ENCODE measurements at regions not wholly inside any gene's neighbourhood (a gene's known extent, or its start where the extent isn't known, plus 50 kb on each side); places are given as distances from the start of the nearest gene placed in this dataset.

DNA sequence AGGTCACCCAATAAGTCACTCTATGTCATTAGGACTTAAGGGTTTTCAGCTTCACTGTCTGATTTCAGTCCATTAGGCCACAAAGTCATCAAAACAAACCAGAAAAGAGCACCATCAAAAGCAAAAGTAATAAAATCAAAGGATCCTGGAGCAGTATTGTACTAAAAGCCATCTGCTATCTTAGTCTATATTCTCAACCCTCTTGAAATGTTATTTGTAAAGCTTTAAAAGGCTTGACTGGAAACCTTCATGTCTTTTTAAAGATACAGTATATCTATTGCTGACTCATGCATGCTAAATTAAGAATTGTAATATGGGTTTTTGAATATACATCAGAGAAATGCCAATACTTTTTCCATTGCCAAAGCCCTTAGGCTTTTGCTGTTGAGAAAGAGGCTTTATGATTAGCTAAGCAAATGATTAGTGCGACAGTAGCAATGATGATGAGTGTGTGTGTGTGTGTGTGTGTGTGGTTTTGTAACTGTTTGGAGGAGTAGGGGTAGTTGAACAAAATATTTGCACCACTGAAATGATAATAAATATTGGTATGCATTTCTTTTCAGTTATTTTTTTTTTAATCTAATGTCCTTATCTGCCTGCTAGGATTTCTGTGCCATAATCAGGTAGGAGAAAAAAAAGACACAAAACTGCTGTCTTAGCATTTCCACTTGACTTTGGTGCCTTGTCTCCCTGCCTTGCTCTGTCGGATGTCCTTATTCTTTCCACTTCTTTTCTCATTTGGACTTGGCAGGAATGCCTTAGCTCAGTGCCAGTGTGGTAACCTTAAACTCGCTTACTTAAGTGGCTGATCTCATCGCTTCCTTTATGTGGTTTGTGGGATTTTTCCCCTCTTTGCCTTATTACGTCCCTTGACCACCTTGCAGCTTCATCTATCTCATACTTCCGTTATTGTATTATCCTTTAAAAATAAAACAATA, 119.7 kb downstream of the PCDH7 start:
- intact Hi-C loops (cut with DNase I) = no loop called here
- WGBS, 4 donors = 66 to 74% (median 71%) methylated on average over 6 of the region's 6 CpGs
- Histone ChIP-seq H3K36me3 (replicated peaks in 1 of 2) (no peaks in the 10 kb centered on the region), H3K4me3 (no peak overlapping the region), H3K9me3 (replicated peaks in 1 of 3) (no peaks in the 10 kb centered on the region), H3K4me1 (replicated peaks in 1 of 2) (no peaks in the 10 kb centered on the region), H3K27ac (no peak overlapping the region), H3K27me3 (no peaks in the 10 kb centered on the region)
- TF ChIP-seq POLR2A (IDR thresholded peaks at IDR 0.05) = no peak
- TF ChIP-seq, protein P1, sequence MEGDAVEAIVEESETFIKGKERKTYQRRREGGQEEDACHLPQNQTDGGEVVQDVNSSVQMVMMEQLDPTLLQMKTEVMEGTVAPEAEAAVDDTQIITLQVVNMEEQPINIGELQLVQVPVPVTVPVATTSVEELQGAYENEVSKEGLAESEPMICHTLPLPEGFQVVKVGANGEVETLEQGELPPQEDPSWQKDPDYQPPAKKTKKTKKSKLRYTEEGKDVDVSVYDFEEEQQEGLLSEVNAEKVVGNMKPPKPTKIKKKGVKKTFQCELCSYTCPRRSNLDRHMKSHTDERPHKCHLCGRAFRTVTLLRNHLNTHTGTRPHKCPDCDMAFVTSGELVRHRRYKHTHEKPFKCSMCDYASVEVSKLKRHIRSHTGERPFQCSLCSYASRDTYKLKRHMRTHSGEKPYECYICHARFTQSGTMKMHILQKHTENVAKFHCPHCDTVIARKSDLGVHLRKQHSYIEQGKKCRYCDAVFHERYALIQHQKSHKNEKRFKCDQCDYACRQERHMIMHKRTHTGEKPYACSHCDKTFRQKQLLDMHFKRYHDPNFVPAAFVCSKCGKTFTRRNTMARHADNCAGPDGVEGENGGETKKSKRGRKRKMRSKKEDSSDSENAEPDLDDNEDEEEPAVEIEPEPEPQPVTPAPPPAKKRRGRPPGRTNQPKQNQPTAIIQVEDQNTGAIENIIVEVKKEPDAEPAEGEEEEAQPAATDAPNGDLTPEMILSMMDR (IDR thresholded peaks at IDR 0.05) = no peak
- DNase-seq = no peak

DNA sequence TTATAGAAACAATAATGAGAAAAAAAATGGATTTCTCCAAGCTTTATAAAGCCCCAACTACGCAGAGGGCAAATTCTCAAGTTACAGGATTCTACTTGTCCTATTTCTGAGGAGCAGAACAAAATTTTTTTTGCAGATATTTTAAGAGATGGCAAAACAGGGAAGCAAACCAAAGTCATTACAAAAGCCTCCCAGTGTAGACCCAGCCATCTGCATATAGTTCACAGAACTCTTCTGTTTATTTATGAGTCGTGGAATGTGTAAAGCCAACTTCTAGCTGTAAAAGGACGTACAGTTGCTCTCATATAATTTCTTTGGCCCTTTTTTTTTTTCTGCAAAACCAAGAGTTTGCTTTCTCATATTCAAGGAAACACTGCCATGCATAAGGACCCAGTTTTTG, 120.4 kb downstream of the PCDH7 start:
- Histone ChIP-seq H3K36me3 (replicated peaks in 1 of 2) (no peaks in the 10 kb centered on the region), H3K4me3 (no peak overlapping the region), H3K27ac (no peak overlapping the region), H3K9me3 (replicated peaks in 1 of 3) (no peaks in the 10 kb centered on the region), H3K4me1 (replicated peaks in 1 of 2) (no peaks in the 10 kb centered on the region), H3K27me3 (no peaks in the 10 kb centered on the region)
- intact Hi-C loops (cut with DNase I) = no loop called here
- no peak for DNase-seq
- TF ChIP-seq POLR2A (IDR thresholded peaks at IDR 0.05) = no peak
- TF ChIP-seq, protein P1 (IDR thresholded peaks at IDR 0.05) = no peak
- 72 to 82% (median 79%) methylated on average over 3 of the region's 3 CpGs for WGBS, 4 donors

- Histone ChIP-seq H3K4me1 (replicated peaks in 1 of 2) (no peaks in the 10 kb centered on the region), H3K27ac (no peak overlapping the region), H3K27me3 (no peaks in the 10 kb centered on the region), H3K9me3 (replicated peaks in 1 of 3) (no peaks in the 10 kb centered on the region), H3K36me3 (replicated peaks in 1 of 2) (no peaks in the 10 kb centered on the region), H3K4me3 (no peak overlapping the region)
- intact Hi-C loops (cut with DNase I) = no loop called here
- DNase-seq = no peak
- 77 to 94% (median 89%) methylated on average over 1 of the region's 1 CpG for WGBS, 4 donors
- no peak for TF ChIP-seq POLR2A (IDR thresholded peaks at IDR 0.05)
- TF ChIP-seq, protein P1 (IDR thresholded peaks at IDR 0.05) = no peak
Observed at GRCh38 chr4:30842142-30842541, 122.0 kb downstream of the PCDH7 start.

GRCh38 chr4:30842689-30843088, 122.5 kb downstream of the PCDH7 start:
- intact Hi-C loops (cut with DNase I) = no loop called here
- TF ChIP-seq, protein P1 (IDR thresholded peaks at IDR 0.05) = no peak
- TF ChIP-seq POLR2A (IDR thresholded peaks at IDR 0.05) = no peak
- no peak overlapping the region for H3K4me3 ChIP-seq
- no peaks in the 10 kb centered on the region for H3K27me3 ChIP-seq
- no peaks in the 10 kb centered on the region for H3K4me1 ChIP-seq (replicated peaks in 1 of 2)
- 63 to 76% (median 72%) methylated on average over 6 of the region's 6 CpGs for WGBS, 4 donors
- no peaks in the 10 kb centered on the region for H3K36me3 ChIP-seq (replicated peaks in 1 of 2)
- no peaks in the 10 kb centered on the region for H3K9me3 ChIP-seq (replicated peaks in 1 of 3)
- no peak for DNase-seq
- no peak overlapping the region for H3K27ac ChIP-seq

Measured in adrenal gland (tissue), 9 donors.